HepG2 (cell line): ENCODE measurements at regions not wholly inside any gene's neighbourhood (a gene's known extent, or its start where the extent isn't known, plus 50 kb on each side); places are given as distances from the start of the nearest gene placed in this dataset.

Experiments used
- EED ChIP-seq: sonication (generic); formaldehyde crosslinking; IDR thresholded peaks from 2 replicates; pipeline ENCODE4 v1.5.0; 2020; ENCODE audit warnings: mild to moderate bottlenecking, missing genetic modification reagents
- HNRNPUL1 ChIP-seq: fragments of 200-400 bp; formaldehyde crosslinking; IDR thresholded peaks from 2 replicates; pipeline ENCODE4 v1.6.1; 2017; ENCODE audit warnings: low read depth, mild to moderate bottlenecking, low read length, moderate library complexity
- RAD51 ChIP-seq: fragments of 450-650 bp; IDR thresholded peaks from 2 replicates; pipeline ENCODE4 v1.6.1; 2016; ENCODE audit warnings: borderline replicate concordance
- SAP130 ChIP-seq: IDR thresholded peaks from 2 replicates; pipeline ENCODE4 v1.6.1; 2016; ENCODE audit warnings: low read depth
- ZNF205 ChIP-seq: IDR thresholded peaks from 2 replicates; pipeline ENCODE4 v1.6.1; 2018; ENCODE audit warnings: missing biosample characterization, missing genetic modification reagents
- ZNF75D ChIP-seq: sonication (generic); formaldehyde crosslinking; IDR thresholded peaks from 2 replicates; pipeline ENCODE4 v1.8.1; 2023; ENCODE audit warnings: missing genetic modification reagents, mild to moderate bottlenecking, borderline replicate concordance
- ZNF790 ChIP-seq: sonication (generic); formaldehyde crosslinking; IDR thresholded peaks from 2 replicates; pipeline ENCODE4 v1.8.0; 2022; ENCODE audit warnings: missing genetic modification reagents, mild to moderate bottlenecking, borderline replicate concordance
- TF ChIP-seq, protein P1 (sequence below): sonication (generic); formaldehyde crosslinking; IDR thresholded peaks from 2 replicates; pipeline ENCODE4 v1.4.0; 2020; ENCODE audit warnings: missing genetic modification reagents, mild to moderate bottlenecking, borderline replicate concordance
- TF ChIP-seq, protein P2 (sequence below): sonication (generic); formaldehyde crosslinking; IDR thresholded peaks from 2 replicates; pipeline ENCODE4 v1.5.1; 2020; ENCODE audit warnings: mild to moderate bottlenecking, missing genetic modification reagents, borderline replicate concordance
- TF ChIP-seq, protein P3 (sequence below): IDR thresholded peaks from 2 replicates; pipeline ENCODE4 v1.6.1; 2016; ENCODE audit warnings: mild to moderate bottlenecking
- TF ChIP-seq, protein P4 (sequence below): sonication (generic); formaldehyde crosslinking; conservative IDR thresholded peaks from 2 replicates; pipeline ENCODE4 v1.8.1; 2023; ENCODE audit warnings: missing genetic modification reagents
- TF ChIP-seq, protein P5 (sequence below): sonication (generic); formaldehyde crosslinking; IDR thresholded peaks from 2 replicates; pipeline ENCODE4 v1.4.0; 2020; ENCODE audit warnings: missing genetic modification reagents

DNA sequence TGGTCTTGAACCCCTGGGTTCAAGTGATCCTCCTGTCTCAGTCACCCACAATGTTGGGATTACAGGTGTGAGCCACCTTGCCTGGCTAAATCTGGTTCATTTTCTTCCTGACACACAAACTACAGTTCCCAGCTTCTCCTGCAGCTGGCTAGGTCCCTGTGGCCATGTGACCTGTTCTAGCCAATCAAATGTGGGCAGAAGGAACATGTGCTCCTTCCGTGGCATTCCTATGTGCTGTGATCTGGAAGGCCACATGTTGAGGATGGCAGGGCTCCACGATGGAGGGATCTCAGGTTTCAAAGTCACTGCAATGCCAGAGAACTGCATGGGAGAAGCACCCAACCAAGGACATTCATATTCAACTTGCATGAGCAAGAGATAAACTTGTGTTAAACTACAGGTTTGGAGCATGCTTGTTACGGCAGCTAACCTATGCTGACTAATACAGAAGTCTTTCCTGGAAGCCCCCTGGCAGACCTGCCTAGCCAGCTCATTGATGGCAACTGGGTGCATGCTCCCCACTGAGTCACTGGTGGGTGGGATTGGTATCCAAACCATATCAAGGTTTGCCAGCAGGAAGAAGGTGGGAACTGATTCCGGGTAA lies 86.0 kb downstream of the RPS6KA4 start (continued):
- TF ChIP-seq, protein P1, sequence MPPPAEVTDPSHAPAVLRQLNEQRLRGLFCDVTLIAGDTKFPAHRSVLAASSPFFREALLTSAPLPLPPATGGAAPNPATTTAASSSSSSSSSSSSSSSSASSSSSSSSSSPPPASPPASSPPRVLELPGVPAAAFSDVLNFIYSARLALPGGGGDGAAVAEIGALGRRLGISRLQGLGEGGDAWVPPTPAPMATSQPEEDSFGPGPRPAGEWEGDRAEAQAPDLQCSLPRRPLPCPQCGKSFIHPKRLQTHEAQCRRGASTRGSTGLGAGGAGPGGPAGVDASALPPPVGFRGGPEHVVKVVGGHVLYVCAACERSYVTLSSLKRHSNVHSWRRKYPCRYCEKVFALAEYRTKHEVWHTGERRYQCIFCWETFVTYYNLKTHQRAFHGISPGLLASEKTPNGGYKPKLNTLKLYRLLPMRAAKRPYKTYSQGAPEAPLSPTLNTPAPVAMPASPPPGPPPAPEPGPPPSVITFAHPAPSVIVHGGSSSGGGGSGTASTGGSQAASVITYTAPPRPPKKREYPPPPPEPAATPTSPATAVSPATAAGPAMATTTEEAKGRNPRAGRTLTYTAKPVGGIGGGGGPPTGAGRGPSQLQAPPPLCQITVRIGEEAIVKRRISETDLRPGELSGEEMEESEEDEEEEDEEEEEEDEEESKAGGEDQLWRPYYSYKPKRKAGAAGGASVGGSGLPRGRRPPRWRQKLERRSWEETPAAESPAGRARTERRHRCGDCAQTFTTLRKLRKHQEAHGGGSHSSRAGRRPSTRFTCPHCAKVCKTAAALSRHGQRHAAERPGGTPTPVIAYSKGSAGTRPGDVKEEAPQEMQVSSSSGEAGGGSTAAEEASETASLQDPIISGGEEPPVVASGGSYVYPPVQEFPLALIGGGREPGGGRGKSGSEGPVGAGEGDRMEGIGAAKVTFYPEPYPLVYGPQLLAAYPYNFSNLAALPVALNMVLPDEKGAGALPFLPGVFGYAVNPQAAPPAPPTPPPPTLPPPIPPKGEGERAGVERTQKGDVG (CRISPR knock-in tag), result no peak
- TF ChIP-seq, protein P2, sequence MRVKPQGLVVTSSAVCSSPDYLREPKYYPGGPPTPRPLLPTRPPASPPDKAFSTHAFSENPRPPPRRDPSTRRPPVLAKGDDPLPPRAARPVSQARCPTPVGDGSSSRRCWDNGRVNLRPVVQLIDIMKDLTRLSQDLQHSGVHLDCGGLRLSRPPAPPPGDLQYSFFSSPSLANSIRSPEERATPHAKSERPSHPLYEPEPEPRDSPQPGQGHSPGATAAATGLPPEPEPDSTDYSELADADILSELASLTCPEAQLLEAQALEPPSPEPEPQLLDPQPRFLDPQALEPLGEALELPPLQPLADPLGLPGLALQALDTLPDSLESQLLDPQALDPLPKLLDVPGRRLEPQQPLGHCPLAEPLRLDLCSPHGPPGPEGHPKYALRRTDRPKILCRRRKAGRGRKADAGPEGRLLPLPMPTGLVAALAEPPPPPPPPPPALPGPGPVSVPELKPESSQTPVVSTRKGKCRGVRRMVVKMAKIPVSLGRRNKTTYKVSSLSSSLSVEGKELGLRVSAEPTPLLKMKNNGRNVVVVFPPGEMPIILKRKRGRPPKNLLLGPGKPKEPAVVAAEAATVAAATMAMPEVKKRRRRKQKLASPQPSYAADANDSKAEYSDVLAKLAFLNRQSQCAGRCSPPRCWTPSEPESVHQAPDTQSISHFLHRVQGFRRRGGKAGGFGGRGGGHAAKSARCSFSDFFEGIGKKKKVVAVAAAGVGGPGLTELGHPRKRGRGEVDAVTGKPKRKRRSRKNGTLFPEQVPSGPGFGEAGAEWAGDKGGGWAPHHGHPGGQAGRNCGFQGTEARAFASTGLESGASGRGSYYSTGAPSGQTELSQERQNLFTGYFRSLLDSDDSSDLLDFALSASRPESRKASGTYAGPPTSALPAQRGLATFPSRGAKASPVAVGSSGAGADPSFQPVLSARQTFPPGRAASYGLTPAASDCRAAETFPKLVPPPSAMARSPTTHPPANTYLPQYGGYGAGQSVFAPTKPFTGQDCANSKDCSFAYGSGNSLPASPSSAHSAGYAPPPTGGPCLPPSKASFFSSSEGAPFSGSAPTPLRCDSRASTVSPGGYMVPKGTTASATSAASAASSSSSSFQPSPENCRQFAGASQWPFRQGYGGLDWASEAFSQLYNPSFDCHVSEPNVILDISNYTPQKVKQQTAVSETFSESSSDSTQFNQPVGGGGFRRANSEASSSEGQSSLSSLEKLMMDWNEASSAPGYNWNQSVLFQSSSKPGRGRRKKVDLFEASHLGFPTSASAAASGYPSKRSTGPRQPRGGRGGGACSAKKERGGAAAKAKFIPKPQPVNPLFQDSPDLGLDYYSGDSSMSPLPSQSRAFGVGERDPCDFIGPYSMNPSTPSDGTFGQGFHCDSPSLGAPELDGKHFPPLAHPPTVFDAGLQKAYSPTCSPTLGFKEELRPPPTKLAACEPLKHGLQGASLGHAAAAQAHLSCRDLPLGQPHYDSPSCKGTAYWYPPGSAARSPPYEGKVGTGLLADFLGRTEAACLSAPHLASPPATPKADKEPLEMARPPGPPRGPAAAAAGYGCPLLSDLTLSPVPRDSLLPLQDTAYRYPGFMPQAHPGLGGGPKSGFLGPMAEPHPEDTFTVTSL (CRISPR knock-in tag), result no peak
- TF ChIP-seq ZNF75D (CRISPR knock-in tag), result no peak
- TF ChIP-seq, protein P3, sequence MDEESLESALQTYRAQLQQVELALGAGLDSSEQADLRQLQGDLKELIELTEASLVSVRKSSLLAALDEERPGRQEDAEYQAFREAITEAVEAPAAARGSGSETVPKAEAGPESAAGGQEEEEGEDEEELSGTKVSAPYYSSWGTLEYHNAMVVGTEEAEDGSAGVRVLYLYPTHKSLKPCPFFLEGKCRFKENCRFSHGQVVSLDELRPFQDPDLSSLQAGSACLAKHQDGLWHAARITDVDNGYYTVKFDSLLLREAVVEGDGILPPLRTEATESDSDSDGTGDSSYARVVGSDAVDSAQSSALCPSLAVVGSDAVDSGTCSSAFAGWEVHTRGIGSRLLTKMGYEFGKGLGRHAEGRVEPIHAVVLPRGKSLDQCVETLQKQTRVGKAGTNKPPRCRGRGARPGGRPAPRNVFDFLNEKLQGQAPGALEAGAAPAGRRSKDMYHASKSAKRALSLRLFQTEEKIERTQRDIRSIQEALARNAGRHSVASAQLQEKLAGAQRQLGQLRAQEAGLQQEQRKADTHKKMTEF (CRISPR knock-in tag), result no peak
- TF ChIP-seq SAP130, result no peak
- TF ChIP-seq ZNF205 (CRISPR knock-in tag), result no peak
- no peak for TF ChIP-seq RAD51
- TF ChIP-seq, protein P4, sequence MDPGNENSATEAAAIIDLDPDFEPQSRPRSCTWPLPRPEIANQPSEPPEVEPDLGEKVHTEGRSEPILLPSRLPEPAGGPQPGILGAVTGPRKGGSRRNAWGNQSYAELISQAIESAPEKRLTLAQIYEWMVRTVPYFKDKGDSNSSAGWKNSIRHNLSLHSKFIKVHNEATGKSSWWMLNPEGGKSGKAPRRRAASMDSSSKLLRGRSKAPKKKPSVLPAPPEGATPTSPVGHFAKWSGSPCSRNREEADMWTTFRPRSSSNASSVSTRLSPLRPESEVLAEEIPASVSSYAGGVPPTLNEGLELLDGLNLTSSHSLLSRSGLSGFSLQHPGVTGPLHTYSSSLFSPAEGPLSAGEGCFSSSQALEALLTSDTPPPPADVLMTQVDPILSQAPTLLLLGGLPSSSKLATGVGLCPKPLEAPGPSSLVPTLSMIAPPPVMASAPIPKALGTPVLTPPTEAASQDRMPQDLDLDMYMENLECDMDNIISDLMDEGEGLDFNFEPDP (CRISPR knock-in tag), result no peak
- no peak for TF ChIP-seq EED
- TF ChIP-seq ZNF790 (CRISPR knock-in tag), result no peak
- TF ChIP-seq HNRNPUL1, result no peak
- TF ChIP-seq, protein P5, sequence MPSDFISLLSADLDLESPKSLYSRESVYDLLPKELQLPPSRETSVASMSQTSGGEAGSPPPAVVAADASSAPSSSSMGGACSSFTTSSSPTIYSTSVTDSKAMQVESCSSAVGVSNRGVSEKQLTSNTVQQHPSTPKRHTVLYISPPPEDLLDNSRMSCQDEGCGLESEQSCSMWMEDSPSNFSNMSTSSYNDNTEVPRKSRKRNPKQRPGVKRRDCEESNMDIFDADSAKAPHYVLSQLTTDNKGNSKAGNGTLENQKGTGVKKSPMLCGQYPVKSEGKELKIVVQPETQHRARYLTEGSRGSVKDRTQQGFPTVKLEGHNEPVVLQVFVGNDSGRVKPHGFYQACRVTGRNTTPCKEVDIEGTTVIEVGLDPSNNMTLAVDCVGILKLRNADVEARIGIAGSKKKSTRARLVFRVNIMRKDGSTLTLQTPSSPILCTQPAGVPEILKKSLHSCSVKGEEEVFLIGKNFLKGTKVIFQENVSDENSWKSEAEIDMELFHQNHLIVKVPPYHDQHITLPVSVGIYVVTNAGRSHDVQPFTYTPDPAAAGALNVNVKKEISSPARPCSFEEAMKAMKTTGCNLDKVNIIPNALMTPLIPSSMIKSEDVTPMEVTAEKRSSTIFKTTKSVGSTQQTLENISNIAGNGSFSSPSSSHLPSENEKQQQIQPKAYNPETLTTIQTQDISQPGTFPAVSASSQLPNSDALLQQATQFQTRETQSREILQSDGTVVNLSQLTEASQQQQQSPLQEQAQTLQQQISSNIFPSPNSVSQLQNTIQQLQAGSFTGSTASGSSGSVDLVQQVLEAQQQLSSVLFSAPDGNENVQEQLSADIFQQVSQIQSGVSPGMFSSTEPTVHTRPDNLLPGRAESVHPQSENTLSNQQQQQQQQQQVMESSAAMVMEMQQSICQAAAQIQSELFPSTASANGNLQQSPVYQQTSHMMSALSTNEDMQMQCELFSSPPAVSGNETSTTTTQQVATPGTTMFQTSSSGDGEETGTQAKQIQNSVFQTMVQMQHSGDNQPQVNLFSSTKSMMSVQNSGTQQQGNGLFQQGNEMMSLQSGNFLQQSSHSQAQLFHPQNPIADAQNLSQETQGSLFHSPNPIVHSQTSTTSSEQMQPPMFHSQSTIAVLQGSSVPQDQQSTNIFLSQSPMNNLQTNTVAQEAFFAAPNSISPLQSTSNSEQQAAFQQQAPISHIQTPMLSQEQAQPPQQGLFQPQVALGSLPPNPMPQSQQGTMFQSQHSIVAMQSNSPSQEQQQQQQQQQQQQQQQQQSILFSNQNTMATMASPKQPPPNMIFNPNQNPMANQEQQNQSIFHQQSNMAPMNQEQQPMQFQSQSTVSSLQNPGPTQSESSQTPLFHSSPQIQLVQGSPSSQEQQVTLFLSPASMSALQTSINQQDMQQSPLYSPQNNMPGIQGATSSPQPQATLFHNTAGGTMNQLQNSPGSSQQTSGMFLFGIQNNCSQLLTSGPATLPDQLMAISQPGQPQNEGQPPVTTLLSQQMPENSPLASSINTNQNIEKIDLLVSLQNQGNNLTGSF, result no peak
